ENCODE measurements at regions not wholly inside any gene's neighbourhood (a gene's known extent, or its start where the extent isn't known, plus 50 kb on each side); places are given as distances from the start of the nearest gene placed in this dataset.
"Not testable (repeated sequence)": the region's sequence is repeated elsewhere in the genome, so short reads cannot be mapped to it uniquely, and the experiment has no call there.

- no peak for DNase-seq
Observed at GRCh38 chr13:105908586-105908985, 626.9 kb downstream of the EFNB2 start.

DNA sequence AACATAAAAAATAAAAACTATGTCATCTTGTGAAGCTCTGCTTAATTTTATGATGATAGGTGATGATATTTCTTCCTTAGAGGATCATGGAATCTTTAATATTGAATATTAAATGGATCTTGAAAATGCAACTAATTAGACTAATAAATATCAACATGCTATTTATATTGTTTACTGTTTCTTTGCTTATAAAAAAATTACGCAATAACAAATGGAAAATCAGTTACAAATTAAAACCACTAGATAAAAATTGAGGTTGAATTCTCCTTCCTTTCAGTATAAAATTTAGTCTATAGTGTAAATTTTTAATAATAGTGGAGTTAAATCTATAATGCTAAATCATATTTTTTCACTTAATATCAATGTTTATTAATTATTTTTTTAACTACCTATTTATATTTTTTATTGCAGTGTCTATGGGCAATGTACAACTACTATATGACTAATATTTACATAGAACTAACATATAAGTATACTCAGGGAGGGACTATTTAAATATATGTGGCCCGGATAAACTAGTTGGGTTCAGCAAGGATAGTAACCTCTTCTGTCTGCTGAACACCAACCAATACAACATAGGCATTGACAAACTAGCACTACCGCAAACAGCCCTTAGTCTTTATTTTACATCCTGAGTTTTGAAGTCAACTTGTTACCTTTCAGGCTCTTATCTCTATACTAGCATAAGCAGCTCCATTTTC, 628.0 kb downstream of the EFNB2 start:
- DNase-seq, result no peak

DNA sequence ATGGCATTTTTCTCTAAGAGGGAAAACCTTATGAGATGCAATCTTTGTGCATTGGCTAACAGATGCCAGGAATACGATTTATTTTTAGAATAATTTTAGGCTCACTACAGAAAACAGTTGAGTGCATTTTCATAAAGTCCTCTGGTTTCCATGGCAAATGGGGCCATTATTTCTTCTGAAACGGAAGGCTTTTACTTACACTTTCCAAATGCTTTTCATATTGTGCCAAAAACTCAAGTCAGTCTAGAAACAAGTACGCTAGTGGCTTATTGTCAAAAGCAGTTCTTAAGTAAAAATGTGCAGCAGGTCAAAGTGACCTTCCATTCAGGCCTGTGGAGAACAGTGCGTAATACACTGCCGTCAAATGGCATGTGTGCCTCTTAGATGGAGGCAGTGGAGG, 628.7 kb downstream of the EFNB2 start:
- DNase-seq, result no peak

GRCh38 chr13:105904034-105904742, 631.3 kb downstream of the EFNB2 start:
- DNase-seq, result no peak

DNA sequence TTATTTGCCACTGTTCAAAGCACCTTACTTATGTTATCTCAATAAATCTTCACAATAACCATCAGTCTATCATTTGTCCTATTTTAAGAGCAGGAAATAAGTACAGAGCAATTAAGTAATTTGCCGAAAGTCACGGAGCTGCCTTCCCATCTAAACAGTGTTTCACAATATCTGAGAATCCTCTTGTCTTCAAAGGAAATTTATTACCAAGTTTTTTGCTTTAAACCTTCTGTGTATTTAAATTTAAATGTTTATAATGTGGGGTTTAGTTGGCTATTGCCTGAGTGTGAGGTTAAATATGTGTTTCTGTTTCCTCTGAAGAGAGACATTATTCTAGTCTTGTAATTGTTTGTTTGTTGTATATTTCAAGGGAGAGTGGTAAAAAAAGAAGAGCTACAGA, 633.1 kb downstream of the EFNB2 start:
- DNase-seq, result no peak

- DNase-seq, result no peak
Observed at GRCh38 chr13:105897575-105897974, 637.9 kb downstream of the EFNB2 start.

- no peak for DNase-seq
Observed at GRCh38 chr13:105894697-105895096, 640.8 kb downstream of the EFNB2 start.

- DNase-seq, result no peak
Observed at GRCh38 chr13:105890509-105890908, 645.0 kb downstream of the EFNB2 start.

DNA sequence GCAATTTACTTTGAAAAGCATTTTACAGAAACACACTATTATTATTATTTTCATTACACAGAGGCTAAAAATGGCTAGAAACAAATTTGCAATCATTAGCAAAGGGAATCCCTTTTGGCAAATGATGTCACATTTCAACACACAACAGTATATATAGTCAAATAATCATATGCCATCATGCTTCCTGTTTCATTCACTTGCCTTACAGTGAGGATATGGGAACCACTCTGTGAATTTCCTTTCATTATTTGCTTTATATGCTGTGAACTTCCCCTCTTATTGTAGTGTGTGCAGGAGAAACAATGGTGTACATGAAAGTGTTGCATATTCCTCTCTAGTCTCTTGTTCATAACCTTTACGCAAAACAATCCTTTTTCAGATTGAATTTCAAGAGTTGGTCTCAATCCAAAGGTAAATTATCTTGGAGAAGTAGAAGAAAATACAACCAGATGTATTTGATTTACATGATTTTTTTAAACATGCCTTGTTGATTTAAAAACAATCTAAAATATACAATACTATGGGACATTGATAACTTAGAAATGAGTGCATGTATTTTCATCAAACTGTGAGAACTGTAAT, 657.3 kb downstream of the EFNB2 start:
- no peak for DNase-seq

DNA sequence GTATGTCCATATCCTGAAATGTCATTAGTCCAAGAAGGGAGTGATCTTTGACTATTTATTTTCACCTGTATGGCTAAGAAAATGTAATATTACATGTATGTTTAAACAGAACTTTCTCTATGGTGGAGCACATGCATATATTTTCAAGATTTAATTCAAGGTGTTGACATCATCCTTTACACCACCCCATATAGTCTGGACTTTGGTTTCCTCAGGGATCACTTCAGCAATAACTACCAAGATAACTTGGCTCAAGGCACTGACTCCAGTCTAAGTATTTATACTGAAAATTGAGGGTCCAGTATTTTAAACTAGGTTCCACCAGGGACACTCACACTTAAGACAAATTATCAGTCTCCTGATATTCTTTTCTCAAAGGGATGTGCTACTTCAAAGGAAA, 660.6 kb downstream of the EFNB2 start:
- no peak for DNase-seq

DNA sequence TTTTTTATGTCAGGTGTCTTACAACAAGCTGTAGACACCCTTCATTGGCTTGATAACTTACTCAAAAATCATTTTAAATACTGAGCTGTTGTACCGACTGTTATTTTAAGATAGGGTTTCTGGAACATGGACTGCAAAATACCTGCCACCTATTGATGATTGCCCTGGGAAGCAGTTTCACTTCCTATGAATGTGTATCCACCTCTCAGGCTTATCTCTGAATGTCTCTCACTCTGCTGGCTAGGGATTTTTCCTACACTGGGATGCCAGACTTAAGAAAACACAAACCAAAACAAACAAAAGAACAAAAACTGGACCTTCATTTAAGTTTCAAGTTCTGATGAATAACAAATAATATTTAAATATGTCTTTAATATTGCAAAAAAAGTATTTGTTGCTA, 663.7 kb downstream of the EFNB2 start:
- no peak for DNase-seq

DNA sequence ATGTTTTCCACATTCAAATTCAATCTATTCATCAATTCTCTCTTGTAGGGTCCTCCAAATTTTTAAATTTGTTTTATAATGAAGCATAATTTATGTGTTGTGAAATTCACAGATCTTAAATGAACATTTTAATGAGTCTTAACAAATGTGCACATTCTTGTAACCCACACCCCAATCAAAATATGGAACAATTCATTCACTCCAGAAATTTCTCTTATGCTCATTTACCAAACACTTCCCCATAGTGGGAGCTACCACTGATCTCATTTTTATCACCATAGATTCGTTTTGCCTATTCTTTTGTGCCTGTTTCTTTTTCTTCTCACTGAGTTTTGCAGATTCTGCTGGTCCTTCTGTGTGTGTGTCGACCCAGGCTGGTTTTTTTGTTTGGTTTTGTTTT, 664.1 kb downstream of the EFNB2 start:
- no peak for DNase-seq

DNA sequence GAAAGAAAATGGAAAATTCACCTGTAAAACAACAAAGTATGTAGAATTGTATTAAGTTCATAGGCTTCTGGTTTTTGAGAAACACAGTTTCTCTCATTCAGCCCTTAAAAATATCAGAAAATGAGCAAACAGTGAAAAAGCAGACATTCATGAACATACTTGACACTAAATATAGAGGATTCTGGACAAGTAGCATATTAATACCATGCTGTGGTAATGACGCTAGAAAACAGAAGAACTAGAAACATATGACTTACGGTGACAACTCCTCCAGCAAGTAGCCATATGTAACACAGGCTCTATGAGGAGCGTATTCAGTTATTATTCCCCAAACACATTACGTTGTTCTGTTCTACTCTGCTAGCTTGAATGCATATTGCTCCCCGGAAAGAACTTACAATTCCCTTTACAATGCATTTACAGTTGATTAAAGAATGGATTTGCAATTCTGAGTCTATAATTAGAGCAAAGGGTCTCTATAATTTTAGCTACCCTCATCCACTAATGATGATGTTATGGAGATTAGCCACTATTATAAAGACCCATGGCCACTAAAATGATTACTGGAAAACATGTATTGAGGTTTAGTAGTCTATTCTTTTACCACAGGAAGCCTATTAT, 672.1 kb downstream of the EFNB2 start:
- DNase-seq, result no peak

DNA sequence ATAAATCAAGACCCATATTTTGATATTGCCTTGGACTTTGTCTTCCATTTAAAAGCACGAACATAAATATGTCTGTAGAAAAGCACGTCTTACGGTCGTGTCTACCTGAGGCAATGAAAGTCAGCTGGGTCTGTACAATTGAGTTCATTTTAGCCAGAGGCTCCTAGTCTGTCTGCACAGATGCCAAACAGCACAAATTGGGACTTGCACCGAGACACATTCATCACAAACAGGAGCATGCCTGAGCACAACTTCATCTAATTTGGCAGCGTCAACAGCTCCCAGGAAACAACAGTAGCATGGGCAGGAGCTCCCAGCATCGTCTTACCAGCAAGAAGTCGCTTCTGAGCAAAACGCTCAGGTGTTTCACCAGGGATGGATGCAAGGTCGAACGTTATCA, 687.0 kb downstream of the EFNB2 start:
- no peak for DNase-seq

DNA sequence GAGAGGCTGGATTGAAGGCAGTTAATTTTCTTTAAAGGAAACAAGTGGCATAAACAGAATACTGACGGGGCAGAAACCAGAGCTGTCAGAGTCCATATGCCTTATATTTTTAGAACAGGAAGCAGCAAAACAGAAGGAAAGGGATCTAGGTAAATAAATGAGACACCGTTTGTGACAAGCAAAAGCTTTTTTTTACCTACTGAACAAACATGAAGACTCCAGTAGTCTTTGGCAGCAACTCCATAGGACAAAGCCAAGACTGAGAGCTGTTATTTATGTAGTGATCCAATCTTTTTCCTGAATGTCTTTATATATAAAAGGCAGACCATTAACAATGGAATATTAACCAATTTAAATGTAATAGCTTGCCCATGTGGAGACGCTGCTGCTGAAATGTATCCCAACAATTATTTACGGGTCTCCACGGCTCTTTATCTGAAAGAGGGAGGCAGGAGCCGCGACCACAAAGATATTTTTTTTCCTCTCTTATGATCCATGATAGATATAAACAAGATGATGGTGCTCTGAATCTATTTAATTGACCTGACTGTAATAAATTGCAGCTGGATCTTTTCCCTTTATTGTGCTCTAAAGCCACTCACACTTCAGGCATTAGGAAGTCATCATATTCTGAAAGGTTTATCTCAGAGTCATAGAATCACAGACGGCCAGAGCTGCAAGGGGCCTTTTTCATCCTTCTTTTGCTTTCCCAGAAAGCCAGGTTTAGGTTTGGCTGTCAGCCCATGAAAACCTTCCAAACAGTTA, 687.8 kb downstream of the EFNB2 start:
- DNase-seq, result no peak

GRCh38 chr13:105846923-105847322, 688.5 kb downstream of the EFNB2 start:
- no peak for DNase-seq

- no peak for DNase-seq
Observed at GRCh38 chr13:105841286-105841685, 694.2 kb downstream of the EFNB2 start.

GRCh38 chr13:105838231-105838630, 697.2 kb downstream of the EFNB2 start:
- DNase-seq, result no peak

DNA sequence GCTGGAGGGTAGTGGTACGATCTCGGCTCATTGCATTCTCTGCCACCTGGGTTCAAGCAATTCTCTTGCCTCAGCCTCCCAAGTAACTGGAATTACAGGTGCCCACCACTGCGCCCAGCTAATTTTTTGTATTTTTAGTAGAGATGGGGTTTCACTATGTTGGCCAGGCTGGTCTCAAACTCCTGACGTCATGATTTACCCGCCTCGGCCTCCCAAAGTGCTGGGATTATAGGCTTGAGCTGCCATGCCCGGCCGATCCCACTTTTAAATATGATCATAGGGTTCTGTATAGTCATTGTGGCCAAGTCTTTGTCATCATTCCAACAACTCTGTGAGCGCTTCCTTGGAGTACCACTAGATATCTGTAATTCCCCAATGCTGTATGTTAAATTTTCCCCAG, 698.2 kb downstream of the EFNB2 start:
- DNase-seq, result not testable (repeated sequence)

DNA sequence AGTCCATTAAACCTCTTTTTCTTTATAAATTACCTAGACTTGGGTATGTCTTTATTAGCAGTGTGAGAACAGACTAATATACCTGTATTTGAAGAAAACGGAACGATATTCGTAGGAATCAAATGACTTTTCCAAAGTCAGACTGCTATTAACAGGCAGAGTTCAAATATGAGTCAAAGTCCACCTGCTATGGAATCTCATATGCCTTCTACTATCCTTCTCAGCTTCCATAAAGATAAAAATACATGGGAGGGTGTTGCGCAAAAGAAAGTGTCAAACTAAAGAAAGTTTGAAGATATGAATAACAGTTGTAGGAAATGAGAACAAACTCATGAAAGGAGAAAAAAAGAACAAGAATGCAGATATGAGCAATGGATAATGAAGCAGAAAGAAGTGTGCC, 704.6 kb downstream of the EFNB2 start:
- DNase-seq, result no peak

DNA sequence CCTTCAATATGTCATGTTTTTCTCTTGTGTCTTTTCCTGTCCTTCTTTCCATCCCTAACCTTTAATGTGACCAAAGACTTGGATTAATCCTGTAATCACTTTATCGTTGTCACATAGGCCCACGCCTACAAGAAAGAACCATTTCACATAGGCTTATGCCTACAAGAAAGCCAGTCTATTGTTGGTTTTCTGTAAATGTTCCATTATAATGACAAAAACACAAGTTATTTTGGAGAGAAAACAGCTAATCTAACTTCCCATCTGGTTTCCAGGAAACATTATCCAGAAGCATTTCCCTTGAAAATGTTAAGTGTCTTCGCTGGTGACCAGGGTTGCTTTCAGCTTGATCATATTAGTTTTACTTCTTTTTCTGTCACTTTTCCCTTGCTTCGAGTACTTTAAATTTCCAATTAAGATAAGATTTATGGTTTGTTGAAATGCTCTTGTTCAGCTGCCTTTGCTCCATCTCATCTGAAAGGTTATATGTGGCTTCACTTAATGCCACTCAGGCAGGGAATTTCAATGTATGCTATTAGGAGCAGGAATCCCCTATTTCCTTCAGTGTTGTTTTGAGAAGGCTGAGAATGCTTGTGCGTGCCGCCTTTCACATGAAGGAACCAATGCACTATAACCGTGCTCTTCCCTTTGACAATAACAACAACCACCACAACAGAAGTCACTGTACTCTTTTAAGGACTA, 708.2 kb downstream of the EFNB2 start:
- no peak for DNase-seq

GRCh38 chr13:105825071-105825470, 710.4 kb downstream of the EFNB2 start:
- no peak for DNase-seq

GRCh38 chr13:105821337-105821736, 714.1 kb downstream of the EFNB2 start:
- DNase-seq, result no peak

Data from activated naive CD4-positive, alpha-beta T cell treated with Interleukin-2 at 50 U/mL for 16 hours (primary cell).